BJ (cell line): ENCODE measurements at regions not wholly inside any gene's neighbourhood (a gene's known extent, or its start where the extent isn't known, plus 50 kb on each side); places are given as distances from the start of the nearest gene placed in this dataset.

Source experiments
- CTCF ChIA-PET: fragments of 350-600 bp; formaldehyde crosslinking; extraction: SDS; loops from one replicate; lab custom pipeline; 2021; ENCODE audit warnings: antibody characterized with exemption, inconsistent platforms; lab: Yijun Ruan, JAX
- POLR2A ChIA-PET: fragments of 300-600 bp; sonication (Branson Sonifier 250); formaldehyde crosslinking; extraction: SDS; loops from one replicate; lab custom pipeline; 2021; ENCODE audit warnings: antibody characterized with exemption; lab: Charles Lee
- DNase-seq: peaks from one replicate; pipeline ENCODE4 v3.0.0-alpha.2; 2011; ENCODE audit warnings: low read depth
- H3K27me3 ChIP-seq: 2 replicates; pipeline ENCODE4 v1.6.0; 2011; ENCODE audit warnings: low read length; ENCODE audit not compliant: control insufficient read depth, insufficient read depth
- H3K36me3 ChIP-seq: 2 replicates; pipeline ENCODE4 v1.5.1; 2011; ENCODE audit warnings: low read length; ENCODE audit not compliant: control insufficient read depth, insufficient read depth
- H3K4me3 ChIP-seq: 2 replicates; pipeline ENCODE4 v1.5.1; 2011; ENCODE audit warnings: low read depth, mild to moderate bottlenecking, control low read depth, low read length
- CTCF ChIP-seq: IDR thresholded peaks from 2 replicates; pipeline ENCODE4 v1.5.1; 2011; ENCODE audit warnings: low read depth, mild to moderate bottlenecking, control low read depth, inconsistent platforms, low read length, moderate library complexity; ENCODE audit not compliant: insufficient read depth

DNA sequence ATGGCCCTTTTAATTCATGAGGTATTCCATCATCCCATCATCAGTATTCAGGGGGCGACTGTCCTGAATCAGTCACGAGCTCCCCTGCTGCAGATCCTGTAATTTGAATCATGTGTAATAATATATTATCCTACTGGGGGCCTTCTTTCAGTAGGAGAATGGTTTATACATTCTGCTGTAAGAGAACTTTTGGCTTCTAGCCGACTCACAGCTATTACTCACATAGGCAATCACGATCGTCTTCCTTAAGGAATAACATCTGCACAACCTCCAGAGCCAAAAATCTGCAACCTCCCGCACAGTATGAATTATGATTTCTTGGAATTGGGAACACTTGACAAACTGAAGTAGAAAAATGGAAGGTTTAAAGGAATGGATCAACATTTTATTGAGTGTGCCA is 343.0 kb downstream of the USP25 start:
- POLR2A ChIA-PET = no interaction called here
- no peaks in the 10 kb centered on the region for H3K27me3 ChIP-seq
- no peaks in the 10 kb centered on the region for H3K36me3 ChIP-seq
- TF ChIP-seq CTCF = no peak
- DNase-seq = peak; percentile 21
- no peak overlapping the region for H3K4me3 ChIP-seq
- CTCF ChIA-PET = interaction anchor here (1.5 to 2.2 kb wide), 3 partner anchors 9 to 258 kb away, joined by 4 to 7 read pairs (median 4); no protein-coding TSS in a partner anchor

- H3K27me3 ChIP-seq = no peaks in the 10 kb centered on the region
- POLR2A ChIA-PET = no interaction called here
- DNase-seq = no peak
- no peak for TF ChIP-seq CTCF
- CTCF ChIA-PET = no interaction called here
- H3K4me3 ChIP-seq = no peak overlapping the region
- no peaks in the 10 kb centered on the region for H3K36me3 ChIP-seq
Observed at GRCh38 chr21:16073586-16073985, 343.8 kb downstream of the USP25 start.

- no peak for DNase-seq
- Histone ChIP-seq H3K36me3 (no peaks in the 10 kb centered on the region), H3K4me3 (no peak overlapping the region), H3K27me3 (no peaks in the 10 kb centered on the region)
- no peak for TF ChIP-seq CTCF
- ChIA-PET POLR2A (no interaction called here), CTCF (no interaction called here)
Observed at GRCh38 chr21:16074950-16075489, 345.2 kb downstream of the USP25 start.

DNA sequence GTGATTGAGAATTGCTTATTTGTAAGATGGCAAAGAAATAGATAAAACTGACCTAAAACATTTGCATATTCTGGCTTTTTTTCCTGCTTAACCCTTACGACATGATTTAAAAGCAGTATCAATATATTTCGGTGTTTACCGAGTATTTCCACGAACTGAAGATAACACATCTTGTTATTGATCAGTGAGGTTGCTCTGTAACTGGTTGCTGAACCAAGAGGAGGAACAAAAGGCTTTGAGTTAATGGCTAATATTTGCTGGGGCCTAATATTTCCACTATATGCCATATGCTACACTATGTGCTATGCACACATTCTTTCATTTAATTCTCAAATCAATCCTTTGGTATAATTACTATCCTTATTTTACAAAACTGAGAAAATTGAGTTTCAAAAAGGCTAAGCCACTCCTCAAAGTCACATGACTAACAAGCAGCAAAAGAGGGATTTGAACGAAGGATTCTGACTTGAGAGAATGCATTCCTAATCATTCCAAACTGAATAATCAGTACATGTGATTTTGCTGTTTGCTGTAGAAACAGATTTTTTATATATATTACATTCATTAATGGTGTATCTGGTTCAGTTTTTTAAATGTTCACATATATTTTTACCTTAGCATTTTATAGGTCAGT is 346.0 kb downstream of the USP25 start:
- H3K4me3 ChIP-seq = no peak overlapping the region
- H3K36me3 ChIP-seq = no peaks in the 10 kb centered on the region
- TF ChIP-seq CTCF = no peak
- CTCF ChIA-PET = no interaction called here
- no peaks in the 10 kb centered on the region for H3K27me3 ChIP-seq
- DNase-seq = no peak
- POLR2A ChIA-PET = no interaction called here

DNA sequence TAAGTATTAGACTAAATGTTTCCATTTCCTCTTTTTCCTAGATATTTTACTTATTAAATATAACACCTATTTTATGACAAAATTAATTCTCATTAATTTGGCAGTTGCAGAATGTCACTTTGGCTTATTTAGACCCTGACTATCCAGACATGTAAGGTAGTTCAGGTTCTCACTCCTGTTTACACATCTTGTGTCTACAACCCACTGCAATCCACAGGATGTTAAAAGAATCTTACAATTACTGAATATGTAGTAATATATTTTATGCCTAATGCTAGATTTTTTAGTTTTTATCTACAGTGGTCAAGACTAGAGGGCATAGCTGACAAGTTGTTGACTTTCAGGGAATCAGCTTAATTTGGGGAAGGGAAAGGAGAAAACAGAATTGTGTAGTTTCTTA is 346.7 kb downstream of the USP25 start:
- no peaks in the 10 kb centered on the region for H3K36me3 ChIP-seq
- POLR2A ChIA-PET = no interaction called here
- no peaks in the 10 kb centered on the region for H3K27me3 ChIP-seq
- CTCF ChIA-PET = interaction anchor here (0.7 kb wide), 1 partner anchor 554 kb away, joined by 4 read pairs; no protein-coding TSS in a partner anchor
- no peak for TF ChIP-seq CTCF
- H3K4me3 ChIP-seq = no peak overlapping the region
- DNase-seq = no peak
